Fibroblast of lung (primary cell): ENCODE measurements at regions not wholly inside any gene's neighbourhood (a gene's known extent, or its start where the extent isn't known, plus 50 kb on each side); places are given as distances from the start of the nearest gene placed in this dataset.

Source experiments
- CTCF ChIP-seq, 2 donors: IDR thresholded peaks in 1 of 2; conservative IDR thresholded peaks in 1 of 2; 1 replicate in 1 of 2; 2 replicates in 1 of 2; pipeline ENCODE4 v1.5.1; 2011 to 2012; ENCODE audit warnings: low read length in 2 of 2, control low read depth in 1 of 2, inconsistent platforms in 1 of 2, low read depth in 1 of 2, mild to moderate bottlenecking in 1 of 2
- EZH2 ChIP-seq: IDR thresholded peaks from 2 replicates; pipeline ENCODE4 v1.5.1; 2012; ENCODE audit warnings: low read length, control low read depth, mild to moderate bottlenecking; ENCODE audit errors: missing control alignments

GRCh38 chrX:116801943-116802342 lies 339.2 kb upstream of the CT83 start:
- no peak for TF ChIP-seq CTCF (conservative IDR thresholded peaks at IDR 0.05 in 1 of 2, IDR thresholded peaks at IDR 0.05 in 1 of 2; ENCODE audit: low read depth in 1 of 2, low read length in 2 of 2)
- no peak for TF ChIP-seq EZH2
